H9 (cell line): ENCODE measurements at regions not wholly inside any gene's neighbourhood (a gene's known extent, or its start where the extent isn't known, plus 50 kb on each side); places are given as distances from the start of the nearest gene placed in this dataset.

Experiments used
- DNase-seq: peaks from one replicate; pipeline ENCODE4 v3.0.0-alpha.2; 2017
- H2AFZ ChIP-seq: one replicate; pipeline ENCODE4 v1.6.1; 2013; ENCODE audit warnings: mild to moderate bottlenecking, low read length, control low read depth, moderate library complexity
- H2AK5ac ChIP-seq: 2 replicates; pipeline ENCODE4 v1.6.1; 2013; ENCODE audit warnings: low read length, control low read depth, mixed read lengths; ENCODE audit not compliant: insufficient read length
- H2BK120ac ChIP-seq: one replicate; pipeline ENCODE4 v1.6.1; 2013; ENCODE audit warnings: low read depth, mild to moderate bottlenecking, low read length, control low read depth, inconsistent platforms; ENCODE audit not compliant: poor library complexity, severe bottlenecking
- H2BK12ac ChIP-seq: 2 replicates; pipeline ENCODE4 v1.6.1; 2013; ENCODE audit warnings: low read length, control low read depth, mixed read lengths, low read depth; ENCODE audit not compliant: insufficient read length
- H2BK15ac ChIP-seq: 2 replicates; pipeline ENCODE4 v1.6.1; 2013; ENCODE audit warnings: low read depth, low read length, control low read depth
- H2BK20ac ChIP-seq: one replicate; pipeline ENCODE4 v1.6.1; 2013; ENCODE audit warnings: low read depth, mild to moderate bottlenecking, low read length, control low read depth, inconsistent platforms; ENCODE audit not compliant: poor library complexity, severe bottlenecking
- H2BK5ac ChIP-seq: 2 replicates; pipeline ENCODE4 v1.6.1; 2013; ENCODE audit warnings: low read length, control low read depth, mixed read lengths; ENCODE audit not compliant: insufficient read length
- H3K14ac ChIP-seq: 2 replicates; pipeline ENCODE4 v1.6.1; 2013; ENCODE audit warnings: low read length, control low read depth; ENCODE audit not compliant: insufficient read depth
- H3K18ac ChIP-seq: 2 replicates; pipeline ENCODE4 v1.6.1; 2013; ENCODE audit warnings: low read depth, mild to moderate bottlenecking, mixed read lengths, low read length, control low read depth; ENCODE audit not compliant: insufficient read length
- H3K23ac ChIP-seq: 2 replicates; pipeline ENCODE4 v1.6.1; 2013; ENCODE audit warnings: low read length, control low read depth, mixed read lengths, low read depth; ENCODE audit not compliant: insufficient read length
- H3K23me2 ChIP-seq: 2 replicates; pipeline ENCODE4 v1.6.1; 2013; ENCODE audit warnings: low read depth, mild to moderate bottlenecking, mixed read lengths, low read length, control low read depth; ENCODE audit not compliant: insufficient read length, poor library complexity, severe bottlenecking
- H3K27ac ChIP-seq: 2 replicates; pipeline ENCODE4 v1.5.1; 2013; ENCODE audit warnings: low read length, control low read depth, mixed read lengths, low read depth; ENCODE audit not compliant: insufficient read length
- H3K27me3 ChIP-seq: 2 replicates; pipeline ENCODE4 v1.6.1; 2013; ENCODE audit warnings: low read length, control low read depth, inconsistent platforms; ENCODE audit not compliant: insufficient read depth
- H3K4ac ChIP-seq: 2 replicates; pipeline ENCODE4 v1.6.1; 2013; ENCODE audit warnings: low read depth, mild to moderate bottlenecking, control low read depth, inconsistent platforms, low read length, moderate library complexity
- H3K4me1 ChIP-seq: 2 replicates; pipeline ENCODE4 v1.6.1; 2013; ENCODE audit warnings: low read length, control low read depth, inconsistent platforms; ENCODE audit not compliant: insufficient read depth
- H3K4me2 ChIP-seq: 2 replicates; pipeline ENCODE4 v1.6.1; 2013; ENCODE audit warnings: low read length, control low read depth, mixed read lengths; ENCODE audit not compliant: insufficient read length, insufficient read depth
- H3K56ac ChIP-seq: 2 replicates; pipeline ENCODE4 v1.6.1; 2013; ENCODE audit warnings: low read depth, mild to moderate bottlenecking, mixed read lengths, low read length, control low read depth; ENCODE audit not compliant: insufficient read length
- H3K79me1 ChIP-seq: 2 replicates; pipeline ENCODE4 v1.6.1; 2013; ENCODE audit warnings: low read depth, mild to moderate bottlenecking, moderate library complexity, low read length, control low read depth, inconsistent platforms; ENCODE audit not compliant: insufficient read depth, poor library complexity, severe bottlenecking
- H3K79me2 ChIP-seq: 2 replicates; pipeline ENCODE4 v1.6.1; 2013; ENCODE audit warnings: low read length, control low read depth, inconsistent platforms; ENCODE audit not compliant: insufficient read depth
- H3K9ac ChIP-seq: 2 replicates; pipeline ENCODE4 v1.6.1; 2013; ENCODE audit warnings: low read length, control low read depth, mixed read lengths; ENCODE audit not compliant: insufficient read length; ENCODE audit errors: extremely low read depth
- H3K9me3 ChIP-seq: one replicate; pipeline ENCODE4 v1.6.1; 2013; ENCODE audit warnings: low read depth, low read length, inconsistent platforms; ENCODE audit not compliant: control insufficient read depth
- H3T11ph ChIP-seq: one replicate; pipeline ENCODE4 v1.6.1; 2013; ENCODE audit warnings: mild to moderate bottlenecking, low read length, control low read depth, inconsistent platforms
- H4K20me1 ChIP-seq: one replicate; pipeline ENCODE4 v1.6.1; 2013; ENCODE audit not compliant: control insufficient read depth, insufficient read length, insufficient read depth
- H4K5ac ChIP-seq: 2 replicates; pipeline ENCODE4 v1.6.1; 2013; ENCODE audit warnings: low read depth, mild to moderate bottlenecking, mixed read lengths, low read length, control low read depth; ENCODE audit not compliant: insufficient read length
- H4K8ac ChIP-seq: replicated peaks from 2 replicates; pipeline ENCODE4 v1.6.1; 2013; ENCODE audit warnings: low read length, control low read depth, mixed read lengths, low read depth; ENCODE audit not compliant: insufficient read length
- H4K91ac ChIP-seq: 2 replicates; pipeline ENCODE4 v1.6.1; 2013; ENCODE audit warnings: low read depth, mild to moderate bottlenecking, moderate library complexity, mixed read lengths, low read length, control low read depth; ENCODE audit not compliant: insufficient read length
- H3K27ac Mint-ChIP-seq, 3 experiments: 2 replicates in 2 of 3; 3 replicates in 1 of 3; pipeline ENCODE4 v1.8.0; 2020 to 2021; ENCODE audit warnings: mixed read lengths in 3 of 3, mild to moderate bottlenecking in 1 of 3, moderate library complexity in 1 of 3
- H3K27me3 Mint-ChIP-seq: 2 replicates; pipeline ENCODE4 v1.8.0; 2021; ENCODE audit warnings: low read depth, mild to moderate bottlenecking, moderate library complexity, mixed read lengths
- H3K36me3 Mint-ChIP-seq, 3 experiments: 2 replicates in 2 of 3; 3 replicates in 1 of 3; pipeline ENCODE4 v1.8.0; 2020 to 2021; ENCODE audit warnings: low read depth in 3 of 3, mixed read lengths in 3 of 3; ENCODE audit not compliant: insufficient read depth in 1 of 3
- H3K4me1 Mint-ChIP-seq, 2 experiments: 2 replicates each; pipeline ENCODE4 v1.8.0; 2020; ENCODE audit warnings: mixed read lengths in 2 of 2
- H3K4me3 Mint-ChIP-seq, 2 experiments: 2 replicates in 1 of 2; 3 replicates in 1 of 2; pipeline ENCODE4 v1.8.0; 2020 to 2021; ENCODE audit warnings: mild to moderate bottlenecking in 2 of 2, mixed read lengths in 2 of 2, moderate library complexity in 1 of 2
- H3K9me3 Mint-ChIP-seq, 2 experiments: 2 replicates in 1 of 2; 3 replicates in 1 of 2; pipeline ENCODE4 v1.8.0; 2020; ENCODE audit warnings: mild to moderate bottlenecking in 2 of 2, mixed read lengths in 2 of 2, moderate library complexity in 1 of 2
- CTCF ChIP-seq: fragments of 200-600 bp; sonication (generic); conservative IDR thresholded peaks from 3 replicates; pipeline ENCODE4 v1.8.0; 2021; ENCODE audit warnings: antibody characterized with exemption, mild to moderate bottlenecking
- WGBS: extraction: QIAGEN DNeasy Blood & Tissue Kit; methylation state at CpG from one replicate; pipeline ENCODE4 v1.1.7; 2013; ENCODE audit warnings: missing lambda C conversion rate, low lambda C conversion rate, mixed read lengths; ENCODE audit not compliant: insufficient read length; ENCODE audit errors: extremely low coverage; 5-methylcytosine and 5-hydroxymethylcytosine counted together

- H3K27ac ChIP-seq, result no peak overlapping the region
- no peaks in the 10 kb centered on the region; a peak in 1 of 5 replicates for H3K9me3 Mint-ChIP-seq
- H3K9me3 ChIP-seq, result no peaks in the 10 kb centered on the region
- no peak overlapping the region for H4K5ac ChIP-seq
- H4K20me1 ChIP-seq, result no peaks in the 10 kb centered on the region
- TF ChIP-seq CTCF, result no peak
- H2BK120ac ChIP-seq, result no peak overlapping the region
- no peak overlapping the region for H3K4me2 ChIP-seq
- no peaks in the 10 kb centered on the region for H3K27me3 Mint-ChIP-seq
- H3K14ac ChIP-seq, result no peak overlapping the region
- H3K18ac ChIP-seq, result no peak overlapping the region
- H3K4me1 ChIP-seq, result 0 out of 2 replicates have a peak, but pooled peaks cover 2% of the 10 kb centered on the region
- no peaks in the 10 kb centered on the region for H3K23me2 ChIP-seq
- H3K56ac ChIP-seq, result no peak overlapping the region
- H4K8ac ChIP-seq, result no peak overlapping the region
- H3K4me3 Mint-ChIP-seq, result no peak overlapping the region
- H2AK5ac ChIP-seq, result no peak overlapping the region
- H4K91ac ChIP-seq, result no peak overlapping the region
- H2BK5ac ChIP-seq, result no peak overlapping the region
- WGBS, result no CpG with 5 or more reads among the region's 3 CpGs
- DNase-seq, result no peak
- no peak overlapping the region for H3K27ac Mint-ChIP-seq
- H2BK20ac ChIP-seq, result no peak overlapping the region
- H3K23ac ChIP-seq, result no peak overlapping the region
- H2BK15ac ChIP-seq, result no peak overlapping the region
- H3K4me1 Mint-ChIP-seq, result peaks cover 7 to 10% of the 10 kb centered on the region in 2 experiments
- H3K79me1 ChIP-seq, result no peaks in the 10 kb centered on the region
- H2AFZ ChIP-seq, result no peak overlapping the region
- H3K79me2 ChIP-seq, result no peaks in the 10 kb centered on the region
- H3T11ph ChIP-seq, result no peak overlapping the region
- no peak overlapping the region for H3K4ac ChIP-seq
- H2BK12ac ChIP-seq, result no peak overlapping the region
- no peaks in the 10 kb centered on the region for H3K27me3 ChIP-seq
- no peak overlapping the region for H3K9ac ChIP-seq
- peaks cover 0 to 6% (median 3%) of the 10 kb centered on the region in 3 experiments; a peak in 2 of 7 replicates for H3K36me3 Mint-ChIP-seq
Measured at GRCh38 chr4:114173968-114174367, 194.5 kb upstream of the ARSJ start.
